Endothelial cell of umbilical vein (primary cell): ENCODE measurements at regions not wholly inside any gene's neighbourhood (a gene's known extent, or its start where the extent isn't known, plus 50 kb on each side); places are given as distances from the start of the nearest gene placed in this dataset.

Source experiments
- BruUV-seq: library from RNA; stranded (reverse); fragments of 400-500 nt; replicated peaks from 2 replicates; lab custom pipeline; 2021; lab: Mats Ljungman, UMichigan
- CTCF ChIA-PET: fragments of 300-600, 350-600 bp; sonication (Branson Sonifier 250); formaldehyde crosslinking; loops from one replicate; lab custom pipeline; 2021; ENCODE audit warnings: antibody characterized with exemption, inconsistent platforms; lab: Charles Lee
- POLR2A ChIA-PET: fragments of 300-600, 350-600 bp; sonication (Branson Sonifier 250); formaldehyde crosslinking; loops from one replicate; lab custom pipeline; 2021; ENCODE audit warnings: antibody characterized with exemption, inconsistent platforms; lab: Charles Lee
- DNase-seq: peaks from one replicate; pipeline ENCODE4 v3.0.0-alpha.2; 2011; ENCODE audit warnings: low read depth, low spot score
- FAIRE-seq: peaks from 2 replicates; lab custom pipeline; 2011; peaks lifted over from hg19 to GRCh38; lab: Jason Lieb, UNC
- H2AFZ ChIP-seq: 2 replicates; pipeline ENCODE4 v1.6.0; 2012; ENCODE audit warnings: low read depth, low read length, control low read depth, inconsistent platforms
- H3K27ac ChIP-seq: 2 replicates; pipeline ENCODE4 v1.5.1; 2011; ENCODE audit warnings: low read depth, mild to moderate bottlenecking, control low read depth, low read length, moderate library complexity; ENCODE audit not compliant: insufficient read depth
- H3K27me3 ChIP-seq, 2 experiments: 2 replicates each; pipeline versions ENCODE4 v1.6.0 to v1.6.1; 2011; ENCODE audit warnings: low read length in 2 of 2, mixed read lengths in 1 of 2; ENCODE audit not compliant: control insufficient read depth in 2 of 2, insufficient read depth in 2 of 2
- H3K36me3 ChIP-seq, 2 experiments: 2 replicates in 1 of 2; 3 replicates in 1 of 2; pipeline ENCODE4 v1.5.1; 2011; ENCODE audit warnings: low read length in 2 of 2, mild to moderate bottlenecking in 1 of 2, moderate library complexity in 1 of 2; ENCODE audit not compliant: control insufficient read depth in 2 of 2, insufficient read depth in 2 of 2; ENCODE audit errors: extremely low read depth in 1 of 2
- H3K4me1 ChIP-seq: 3 replicates; pipeline ENCODE4 v1.5.1; 2011; ENCODE audit warnings: mild to moderate bottlenecking, low read length; ENCODE audit not compliant: control insufficient read depth, insufficient read depth; ENCODE audit errors: extremely low read depth
- H3K4me2 ChIP-seq: 2 replicates; pipeline ENCODE4 v1.6.1; 2011; ENCODE audit warnings: low read length, control low read depth, mixed read lengths; ENCODE audit not compliant: insufficient read depth
- H3K4me3 ChIP-seq, 3 experiments: fragments of 200-600 bp in 1 of 3; sonication (generic), shearing (Covaris generic) in 1 of 3; replicated peaks in 1 of 3; 2 replicates each; pipeline ENCODE4 v1.5.1; 2011 to 2016; ENCODE audit warnings: control low read depth in 3 of 3, low read length in 3 of 3, mild to moderate bottlenecking in 2 of 3, inconsistent platforms in 1 of 3, low read depth in 1 of 3, moderate library complexity in 1 of 3; ENCODE audit not compliant: insufficient read depth in 1 of 3
- H3K79me2 ChIP-seq: 2 replicates; pipeline ENCODE4 v1.6.0; 2012; ENCODE audit warnings: low read length, inconsistent platforms; ENCODE audit not compliant: control insufficient read depth, insufficient read depth
- H3K9ac ChIP-seq: replicated peaks from 2 replicates; pipeline ENCODE3; 2011; ENCODE audit warnings: low read length, control low read depth; ENCODE audit not compliant: insufficient read depth; ENCODE audit errors: extremely low read depth
- H3K9me1 ChIP-seq: replicated peaks from 3 replicates; pipeline ENCODE4 v1.6.0; 2011; ENCODE audit warnings: mild to moderate bottlenecking, low read length; ENCODE audit not compliant: control insufficient read depth, insufficient read depth; ENCODE audit errors: extremely low read depth
- H3K9me3 ChIP-seq: replicated peaks from 2 replicates; pipeline ENCODE4 v1.5.1; 2012; ENCODE audit warnings: low read length, inconsistent platforms; ENCODE audit not compliant: control insufficient read depth, insufficient read depth
- H4K20me1 ChIP-seq: replicated peaks from 2 replicates; pipeline ENCODE3; 2011; ENCODE audit warnings: mild to moderate bottlenecking, low read length; ENCODE audit not compliant: control insufficient read depth, insufficient read depth; ENCODE audit errors: extremely low read depth
- EZH2 ChIP-seq: IDR thresholded peaks from 2 replicates; pipeline ENCODE4 v1.6.1; 2012; ENCODE audit warnings: borderline replicate concordance, low read depth, mild to moderate bottlenecking, moderate library complexity, low read length, inconsistent platforms; ENCODE audit not compliant: severe bottlenecking
- FOS ChIP-seq: IDR thresholded peaks from 2 replicates; pipeline ENCODE4 v1.6.1; 2011; ENCODE audit warnings: mild to moderate bottlenecking, low read length, moderate library complexity, borderline replicate concordance; ENCODE audit not compliant: insufficient read depth
- GATA2 ChIP-seq: IDR thresholded peaks from 2 replicates; pipeline ENCODE4 v1.7.0; 2011; ENCODE audit warnings: low read depth, mild to moderate bottlenecking, moderate library complexity, mixed read lengths, low read length; ENCODE audit not compliant: insufficient read length, insufficient read depth
- JUN ChIP-seq: IDR thresholded peaks from 2 replicates; pipeline ENCODE4 v1.6.1; 2011; ENCODE audit warnings: borderline replicate concordance, low read depth; ENCODE audit not compliant: insufficient read length, insufficient read depth
- MYC ChIP-seq: IDR thresholded peaks from one replicate; pipeline ENCODE4 v1.6.1; 2011; ENCODE audit warnings: mild to moderate bottlenecking, low read depth, low read length
- POLR2A ChIP-seq: IDR thresholded peaks from 2 replicates; pipeline ENCODE4 v1.6.1; 2012; ENCODE audit warnings: low read depth, mild to moderate bottlenecking, control low read depth, low read length
- POLR2AphosphoS5 ChIP-seq: IDR thresholded peaks from 2 replicates; pipeline ENCODE4 v1.6.1; 2012; ENCODE audit warnings: low read depth, mild to moderate bottlenecking, control low read depth, low read length, moderate library complexity; ENCODE audit not compliant: insufficient read depth
- dilution Hi-C: fragments of 300-500 bp; cut with MboI; formaldehyde crosslinking; loops from one replicate; pipeline ENCODE4 v1.15.0; 2019; ENCODE audit warnings: low sequenced_read_pairs; ENCODE audit not compliant: extremely low pct_ligation_motif_present
- intact Hi-C: fragments of 100-400 bp; cut with micrococcal nuclease; formaldehyde crosslinking; loops from one replicate; pipeline ENCODE4 v1.10.0; 2022
- TF ChIP-seq, protein P1 (sequence below), 2 donors: IDR thresholded peaks; 1 replicate in 1 of 2; 2 replicates in 1 of 2; pipeline ENCODE4 v1.5.1; 2011; ENCODE audit warnings: low read length in 2 of 2, mild to moderate bottlenecking in 2 of 2, moderate library complexity in 2 of 2, control low read depth in 1 of 2, inconsistent platforms in 1 of 2, low read depth in 1 of 2; ENCODE audit not compliant: insufficient read depth in 1 of 2; ENCODE audit errors: extremely low read depth in 1 of 2
- TF ChIP-seq, protein P2 (sequence below): IDR thresholded peaks from 2 replicates; pipeline ENCODE4 v1.6.1; 2011; ENCODE audit not compliant: insufficient read depth, insufficient read length

DNA sequence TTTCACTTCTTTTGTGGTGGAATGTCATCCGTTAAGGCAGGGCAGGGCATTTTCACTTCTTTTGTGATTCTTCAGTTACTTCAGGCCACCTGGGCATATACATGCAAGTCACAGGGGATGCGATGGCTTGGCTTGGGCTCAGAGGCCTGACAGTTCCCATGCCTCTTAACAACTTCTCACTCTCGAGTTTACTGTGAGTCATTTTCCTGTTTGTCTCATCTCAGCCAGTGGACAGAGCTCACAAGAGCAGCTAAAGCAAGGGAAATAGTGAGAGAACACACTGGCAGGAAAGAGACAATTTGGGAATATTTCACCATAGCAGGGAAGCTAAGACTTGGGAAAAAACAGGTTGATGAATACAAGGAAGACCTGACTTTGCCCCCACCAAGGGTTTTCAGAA, 1275.7 kb downstream of the NLGN4Y start:
- Histone ChIP-seq H3K9me3 (no peaks in the 10 kb centered on the region), H3K9ac (no peak overlapping the region), H3K79me2 (no peaks in the 10 kb centered on the region), H3K36me3 (no peaks in the 10 kb centered on the region), H3K4me2 (no peak overlapping the region), H3K9me1 (no peaks in the 10 kb centered on the region), H4K20me1 (no peaks in the 10 kb centered on the region), H3K27me3 (no peaks in the 10 kb centered on the region), H3K27ac (no peak overlapping the region), H2AFZ (no peak overlapping the region), H3K4me1 (no peaks in the 10 kb centered on the region), H3K4me3 (no peak overlapping the region)
- no peak for DNase-seq
- dilution Hi-C loops (no loop called here), intact Hi-C loops (no loop called here)
- FAIRE-seq: no peak
- CTCF ChIA-PET: no interaction called here
- TF ChIP-seq, protein P1, sequence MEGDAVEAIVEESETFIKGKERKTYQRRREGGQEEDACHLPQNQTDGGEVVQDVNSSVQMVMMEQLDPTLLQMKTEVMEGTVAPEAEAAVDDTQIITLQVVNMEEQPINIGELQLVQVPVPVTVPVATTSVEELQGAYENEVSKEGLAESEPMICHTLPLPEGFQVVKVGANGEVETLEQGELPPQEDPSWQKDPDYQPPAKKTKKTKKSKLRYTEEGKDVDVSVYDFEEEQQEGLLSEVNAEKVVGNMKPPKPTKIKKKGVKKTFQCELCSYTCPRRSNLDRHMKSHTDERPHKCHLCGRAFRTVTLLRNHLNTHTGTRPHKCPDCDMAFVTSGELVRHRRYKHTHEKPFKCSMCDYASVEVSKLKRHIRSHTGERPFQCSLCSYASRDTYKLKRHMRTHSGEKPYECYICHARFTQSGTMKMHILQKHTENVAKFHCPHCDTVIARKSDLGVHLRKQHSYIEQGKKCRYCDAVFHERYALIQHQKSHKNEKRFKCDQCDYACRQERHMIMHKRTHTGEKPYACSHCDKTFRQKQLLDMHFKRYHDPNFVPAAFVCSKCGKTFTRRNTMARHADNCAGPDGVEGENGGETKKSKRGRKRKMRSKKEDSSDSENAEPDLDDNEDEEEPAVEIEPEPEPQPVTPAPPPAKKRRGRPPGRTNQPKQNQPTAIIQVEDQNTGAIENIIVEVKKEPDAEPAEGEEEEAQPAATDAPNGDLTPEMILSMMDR (IDR thresholded peaks at IDR 0.05; ENCODE audit: extremely low read depth in 1 of 2, insufficient read depth in 1 of 2, low read depth in 1 of 2, low read length in 2 of 2): no peak
- TF ChIP-seq FOS: no peak
- no peak for TF ChIP-seq POLR2AphosphoS5
- TF ChIP-seq EZH2: no peak
- TF ChIP-seq POLR2A: no peak
- no peak for TF ChIP-seq GATA2
- POLR2A ChIA-PET: no interaction called here
- no TSS peak for BruUV-seq

DNA sequence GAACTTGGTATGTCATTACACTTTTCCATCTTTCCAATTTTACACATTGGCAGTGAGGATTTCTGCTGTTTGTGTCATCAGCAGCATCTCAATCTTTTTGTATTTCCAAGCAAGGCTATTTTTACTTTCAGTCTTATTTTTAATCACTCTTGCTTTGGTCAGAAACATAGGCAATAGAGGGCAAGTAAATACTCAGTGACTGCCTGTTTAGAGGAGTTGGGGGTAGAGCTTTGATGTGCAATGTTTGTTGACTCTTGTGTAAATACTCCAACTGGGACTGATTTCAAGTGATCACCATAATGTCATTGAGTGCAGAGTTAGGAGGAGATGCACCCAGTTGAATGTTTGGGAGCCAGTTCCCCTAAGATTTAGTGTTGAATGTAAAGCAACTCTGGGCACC, 1281.7 kb downstream of the NLGN4Y start:
- BruUV-seq: no TSS peak
- Histone ChIP-seq H3K27ac (no peak overlapping the region), H3K27me3 (no peaks in the 10 kb centered on the region), H3K9ac (no peak overlapping the region), H3K4me3 (no peak overlapping the region), H3K36me3 (no peaks in the 10 kb centered on the region), H3K9me1 (no peaks in the 10 kb centered on the region), H3K4me1 (no peaks in the 10 kb centered on the region), H4K20me1 (no peaks in the 10 kb centered on the region), H2AFZ (no peak overlapping the region), H3K79me2 (no peaks in the 10 kb centered on the region), H3K9me3 (no peaks in the 10 kb centered on the region), H3K4me2 (no peak overlapping the region)
- ChIA-PET POLR2A (no interaction called here), CTCF (no interaction called here)
- TF ChIP-seq MYC: no peak
- TF ChIP-seq, protein P2, sequence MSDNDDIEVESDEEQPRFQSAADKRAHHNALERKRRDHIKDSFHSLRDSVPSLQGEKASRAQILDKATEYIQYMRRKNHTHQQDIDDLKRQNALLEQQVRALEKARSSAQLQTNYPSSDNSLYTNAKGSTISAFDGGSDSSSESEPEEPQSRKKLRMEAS: no peak
- TF ChIP-seq JUN: no peak
- TF ChIP-seq FOS: no peak
- no peak for TF ChIP-seq GATA2
- no peak for TF ChIP-seq EZH2
- no peak for TF ChIP-seq POLR2A
- FAIRE-seq (no peak), DNase-seq (no peak)
- intact Hi-C loops (no loop called here), dilution Hi-C loops (no loop called here)
